ENCODE measurements at regions not wholly inside any gene's neighbourhood (a gene's known extent, or its start where the extent isn't known, plus 50 kb on each side); places are given as distances from the start of the nearest gene placed in this dataset.

- no peaks in the 10 kb centered on the region for H3K36me3 ChIP-seq (ENCODE audit: control insufficient read depth, insufficient read depth, low read length)
- DNase-seq = no peak
- H3K27ac ChIP-seq (ENCODE audit: insufficient read depth, low read length, poor library complexity, severe bottlenecking) = no peak overlapping the region
- H3K4me1 ChIP-seq (ENCODE audit: control insufficient read depth, insufficient read depth, low read length, poor library complexity, severe bottlenecking) = no peaks in the 10 kb centered on the region
- H3K4me3 ChIP-seq (ENCODE audit: insufficient read depth, low read depth, low read length, poor library complexity, severe bottlenecking) = no peak overlapping the region
- no peaks in the 10 kb centered on the region for H3K27me3 ChIP-seq (replicated peaks; ENCODE audit: control insufficient read depth, insufficient read depth, low read length, poor library complexity, severe bottlenecking)
- no peaks in the 10 kb centered on the region for H3K9me3 ChIP-seq (ENCODE audit: control insufficient read depth, low read length)
Measured at GRCh38 chr6:139625998-139626975, 251.8 kb upstream of the CITED2 start.

DNA sequence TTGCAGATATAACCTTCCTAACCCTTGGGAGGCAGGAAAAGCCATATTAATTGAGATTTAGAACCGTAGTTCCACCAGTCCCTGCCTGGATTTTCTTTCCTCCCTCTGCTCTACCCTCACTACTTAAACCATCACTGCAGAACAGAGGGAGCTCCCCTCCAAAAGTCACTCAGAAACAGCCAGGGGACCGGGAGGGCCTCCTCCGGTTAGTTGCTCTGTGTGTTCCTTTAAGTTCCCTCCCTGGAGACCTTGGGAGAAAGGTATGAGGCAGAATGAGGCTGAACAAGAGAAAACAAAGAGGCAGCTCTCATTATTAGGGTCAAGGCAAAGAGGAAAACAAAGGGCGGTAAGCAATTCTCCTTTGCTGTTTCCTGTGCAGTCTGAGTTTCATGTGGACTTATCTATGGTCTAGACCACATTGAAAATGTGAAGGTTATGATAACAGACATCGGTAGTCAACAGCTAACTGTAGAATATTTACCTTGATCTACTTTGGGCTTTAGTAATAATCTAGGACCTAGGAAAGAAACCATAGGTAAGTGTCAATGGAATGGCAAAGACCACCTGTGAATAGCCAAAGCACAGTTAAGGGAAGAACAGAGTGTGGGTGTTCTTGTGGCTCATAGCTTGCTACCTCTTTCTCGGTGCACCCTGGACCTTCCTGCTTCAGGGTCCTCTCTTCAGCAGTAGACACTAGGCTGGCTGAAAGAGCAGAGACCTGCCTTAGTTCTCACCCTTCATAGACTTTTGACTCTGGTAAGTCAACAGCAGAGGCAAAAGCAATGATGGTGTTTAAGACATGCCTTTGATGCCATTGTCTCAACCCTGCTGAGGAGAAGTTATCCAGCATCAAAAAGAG lies 250.9 kb upstream of the CITED2 start:
- H3K4me1 ChIP-seq (ENCODE audit: control insufficient read depth, insufficient read depth, low read length, poor library complexity, severe bottlenecking) = no peaks in the 10 kb centered on the region
- no peaks in the 10 kb centered on the region for H3K36me3 ChIP-seq (ENCODE audit: control insufficient read depth, insufficient read depth, low read length)
- no peaks in the 10 kb centered on the region for H3K27me3 ChIP-seq (replicated peaks; ENCODE audit: control insufficient read depth, insufficient read depth, low read length, poor library complexity, severe bottlenecking)
- no peak overlapping the region for H3K27ac ChIP-seq (ENCODE audit: insufficient read depth, low read length, poor library complexity, severe bottlenecking)
- H3K4me3 ChIP-seq (ENCODE audit: insufficient read depth, low read depth, low read length, poor library complexity, severe bottlenecking) = no peak overlapping the region
- H3K9me3 ChIP-seq (ENCODE audit: control insufficient read depth, low read length) = no peaks in the 10 kb centered on the region
- DNase-seq = no peak

DNA sequence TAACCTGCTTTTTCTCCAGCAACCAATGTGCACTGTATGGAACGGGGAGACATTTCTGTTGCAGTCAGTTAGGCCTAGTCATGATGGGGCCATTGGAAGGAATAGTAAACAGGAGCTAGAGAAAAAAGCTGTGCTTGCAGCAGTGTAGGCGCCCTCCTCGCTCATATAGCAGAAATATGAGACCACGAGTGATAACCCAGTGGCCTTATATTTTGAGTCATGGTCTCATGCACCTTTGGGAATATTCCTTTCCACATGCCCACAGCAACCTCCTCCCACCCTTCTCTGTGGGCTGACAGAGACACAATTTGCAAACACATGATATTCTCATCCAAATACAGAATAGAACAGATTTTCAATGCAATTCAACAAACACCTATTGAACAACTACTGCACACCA lies 248.9 kb upstream of the CITED2 start:
- Histone ChIP-seq H3K27ac (ENCODE audit: insufficient read depth, low read length, poor library complexity, severe bottlenecking) (no peak overlapping the region), H3K27me3 (replicated peaks; ENCODE audit: control insufficient read depth, insufficient read depth, low read length, poor library complexity, severe bottlenecking) (no peaks in the 10 kb centered on the region), H3K4me3 (ENCODE audit: insufficient read depth, low read depth, low read length, poor library complexity, severe bottlenecking) (no peak overlapping the region), H3K9me3 (ENCODE audit: control insufficient read depth, low read length) (no peaks in the 10 kb centered on the region), H3K4me1 (ENCODE audit: control insufficient read depth, insufficient read depth, low read length, poor library complexity, severe bottlenecking) (no peaks in the 10 kb centered on the region), H3K36me3 (ENCODE audit: control insufficient read depth, insufficient read depth, low read length) (no peaks in the 10 kb centered on the region)
- no peak for DNase-seq

- DNase-seq = no peak
- H3K4me3 ChIP-seq (ENCODE audit: insufficient read depth, low read depth, low read length, poor library complexity, severe bottlenecking) = no peak overlapping the region
- H3K9me3 ChIP-seq (ENCODE audit: control insufficient read depth, low read length) = no peaks in the 10 kb centered on the region
- no peak overlapping the region for H3K27ac ChIP-seq (ENCODE audit: insufficient read depth, low read length, poor library complexity, severe bottlenecking)
- H3K27me3 ChIP-seq (replicated peaks; ENCODE audit: control insufficient read depth, insufficient read depth, low read length, poor library complexity, severe bottlenecking) = no peaks in the 10 kb centered on the region
- H3K36me3 ChIP-seq (ENCODE audit: control insufficient read depth, insufficient read depth, low read length) = no peaks in the 10 kb centered on the region
- no peaks in the 10 kb centered on the region for H3K4me1 ChIP-seq (ENCODE audit: control insufficient read depth, insufficient read depth, low read length, poor library complexity, severe bottlenecking)
Measured at GRCh38 chr6:139613496-139613895, 239.0 kb upstream of the CITED2 start.

DNA sequence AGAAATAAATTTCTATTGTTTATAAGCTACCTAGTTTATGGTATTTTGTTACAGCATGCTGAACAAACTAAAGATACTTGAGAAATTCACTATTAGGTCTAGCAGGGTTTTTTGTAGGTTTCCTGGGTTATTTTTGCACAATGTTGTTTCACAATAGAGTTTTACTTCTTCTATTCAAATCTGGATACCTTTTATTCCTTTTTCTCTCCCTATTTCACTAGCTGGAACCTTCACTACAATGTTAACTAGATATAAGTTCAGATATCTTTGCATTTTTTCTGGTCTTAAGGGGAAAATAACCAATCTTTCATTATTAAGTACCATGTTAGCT lies 237.7 kb upstream of the CITED2 start:
- no peaks in the 10 kb centered on the region for H3K4me1 ChIP-seq (ENCODE audit: control insufficient read depth, insufficient read depth, low read length, poor library complexity, severe bottlenecking)
- no peak overlapping the region for H3K4me3 ChIP-seq (ENCODE audit: insufficient read depth, low read depth, low read length, poor library complexity, severe bottlenecking)
- H3K27ac ChIP-seq (ENCODE audit: insufficient read depth, low read length, poor library complexity, severe bottlenecking) = no peak overlapping the region
- no peak for DNase-seq
- no peaks in the 10 kb centered on the region for H3K27me3 ChIP-seq (replicated peaks; ENCODE audit: control insufficient read depth, insufficient read depth, low read length, poor library complexity, severe bottlenecking)
- H3K36me3 ChIP-seq (ENCODE audit: control insufficient read depth, insufficient read depth, low read length) = no peaks in the 10 kb centered on the region
- no peaks in the 10 kb centered on the region for H3K9me3 ChIP-seq (ENCODE audit: control insufficient read depth, low read length)

- Histone ChIP-seq H3K27ac (ENCODE audit: insufficient read depth, low read length, poor library complexity, severe bottlenecking) (no peak overlapping the region), H3K27me3 (replicated peaks; ENCODE audit: control insufficient read depth, insufficient read depth, low read length, poor library complexity, severe bottlenecking) (no peaks in the 10 kb centered on the region), H3K9me3 (ENCODE audit: control insufficient read depth, low read length) (no peaks in the 10 kb centered on the region), H3K36me3 (ENCODE audit: control insufficient read depth, insufficient read depth, low read length) (no peaks in the 10 kb centered on the region), H3K4me1 (ENCODE audit: control insufficient read depth, insufficient read depth, low read length, poor library complexity, severe bottlenecking) (no peaks in the 10 kb centered on the region), H3K4me3 (ENCODE audit: insufficient read depth, low read depth, low read length, poor library complexity, severe bottlenecking) (no peak overlapping the region)
- no peak for DNase-seq
Measured at GRCh38 chr6:139611327-139612134, 237.1 kb upstream of the CITED2 start.

DNA sequence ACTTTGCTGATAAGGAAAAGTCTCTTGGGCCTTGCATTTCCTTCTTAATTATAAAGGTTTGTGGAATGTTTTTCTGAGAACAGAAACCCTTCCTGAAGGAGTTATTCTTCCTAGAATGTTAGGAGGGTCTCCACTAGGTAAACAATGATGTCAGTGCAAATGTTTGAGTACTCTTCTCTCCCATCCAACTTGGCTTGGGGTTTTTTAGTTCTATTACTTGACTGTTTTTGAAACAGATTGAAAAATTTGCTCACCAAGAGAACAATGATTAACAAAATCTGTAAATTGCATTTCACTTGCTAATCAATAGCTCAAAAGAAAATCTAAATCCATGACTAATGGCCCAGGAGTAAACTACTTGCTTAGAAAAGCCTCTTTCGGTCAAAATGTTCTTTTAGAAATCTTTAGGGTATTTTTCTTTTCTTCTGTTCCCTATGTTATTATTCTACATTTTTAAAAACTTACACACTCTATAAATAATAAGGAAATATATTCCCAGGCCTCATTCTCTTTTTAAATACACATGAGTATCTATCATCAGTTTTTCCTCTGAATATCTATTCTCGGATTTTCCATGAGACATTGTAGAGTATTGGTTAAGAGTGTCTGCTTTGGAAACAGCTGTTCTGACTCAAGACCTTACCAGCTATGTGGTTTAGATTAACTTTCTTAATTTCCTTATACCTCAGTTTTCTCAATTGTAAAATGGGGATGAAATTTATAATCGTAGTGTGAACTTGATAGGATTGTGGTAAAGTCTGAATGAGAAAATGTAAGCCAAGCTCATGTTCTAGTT lies 234.2 kb upstream of the CITED2 start:
- H3K4me3 ChIP-seq (ENCODE audit: insufficient read depth, low read depth, low read length, poor library complexity, severe bottlenecking) = no peak overlapping the region
- no peak overlapping the region for H3K27ac ChIP-seq (ENCODE audit: insufficient read depth, low read length, poor library complexity, severe bottlenecking)
- H3K4me1 ChIP-seq (ENCODE audit: control insufficient read depth, insufficient read depth, low read length, poor library complexity, severe bottlenecking) = no peaks in the 10 kb centered on the region
- H3K9me3 ChIP-seq (ENCODE audit: control insufficient read depth, low read length) = no peaks in the 10 kb centered on the region
- no peak for DNase-seq
- no peaks in the 10 kb centered on the region for H3K36me3 ChIP-seq (ENCODE audit: control insufficient read depth, insufficient read depth, low read length)
- H3K27me3 ChIP-seq (replicated peaks; ENCODE audit: control insufficient read depth, insufficient read depth, low read length, poor library complexity, severe bottlenecking) = no peaks in the 10 kb centered on the region

- Histone ChIP-seq H3K27ac (ENCODE audit: insufficient read depth, low read length, poor library complexity, severe bottlenecking) (no peak overlapping the region), H3K4me3 (ENCODE audit: insufficient read depth, low read depth, low read length, poor library complexity, severe bottlenecking) (no peak overlapping the region), H3K4me1 (ENCODE audit: control insufficient read depth, insufficient read depth, low read length, poor library complexity, severe bottlenecking) (no peaks in the 10 kb centered on the region), H3K36me3 (ENCODE audit: control insufficient read depth, insufficient read depth, low read length) (no peaks in the 10 kb centered on the region), H3K27me3 (replicated peaks; ENCODE audit: control insufficient read depth, insufficient read depth, low read length, poor library complexity, severe bottlenecking) (no peaks in the 10 kb centered on the region), H3K9me3 (ENCODE audit: control insufficient read depth, low read length) (no peaks in the 10 kb centered on the region)
- DNase-seq = no peak
Measured at GRCh38 chr6:139605350-139605749, 230.9 kb upstream of the CITED2 start.

- H3K36me3 ChIP-seq (ENCODE audit: control insufficient read depth, insufficient read depth, low read length) = no peaks in the 10 kb centered on the region
- no peaks in the 10 kb centered on the region for H3K4me1 ChIP-seq (ENCODE audit: control insufficient read depth, insufficient read depth, low read length, poor library complexity, severe bottlenecking)
- H3K27ac ChIP-seq (ENCODE audit: insufficient read depth, low read length, poor library complexity, severe bottlenecking) = no peak overlapping the region
- H3K27me3 ChIP-seq (replicated peaks; ENCODE audit: control insufficient read depth, insufficient read depth, low read length, poor library complexity, severe bottlenecking) = no peaks in the 10 kb centered on the region
- no peaks in the 10 kb centered on the region for H3K9me3 ChIP-seq (ENCODE audit: control insufficient read depth, low read length)
- H3K4me3 ChIP-seq (ENCODE audit: insufficient read depth, low read depth, low read length, poor library complexity, severe bottlenecking) = no peak overlapping the region
- DNase-seq = no peak
Measured at GRCh38 chr6:139603581-139603980, 229.1 kb upstream of the CITED2 start.

Data from effector memory CD4-positive, alpha-beta T cell (primary cell).